Upper lobe of left lung (tissue), 6 donors: ENCODE measurements at regions not wholly inside any gene's neighbourhood (a gene's known extent, or its start where the extent isn't known, plus 50 kb on each side); places are given as distances from the start of the nearest gene placed in this dataset.

Experiments
- ATAC-seq, 2 donors: fragments of 200-7000 bp; cut with Tn5 transposase; one replicate each; pipeline ENCODE4 v1.9.1; 2022; ENCODE audit warnings: mild to moderate bottlenecking in 2 of 2, moderate library complexity in 2 of 2; ENCODE audit not compliant: low FRiP score in 2 of 2
- DNase-seq, 2 donors: peaks; one replicate each; pipeline ENCODE4 v3.0.0-alpha.2; 2019 to 2020
- H3K27ac ChIP-seq, 4 donors: fragments of 200-600 bp; sonication (generic); one replicate each; pipeline ENCODE4 v1.5.1; 2016 to 2019
- H3K27me3 ChIP-seq, 4 donors: fragments of 200-600 bp; sonication (generic); one replicate each; pipeline ENCODE4 v1.5.1; 2017 to 2019
- H3K36me3 ChIP-seq, 4 donors: fragments of 200-600 bp; sonication (generic); one replicate each; pipeline ENCODE4 v1.5.1; 2016 to 2019
- H3K4me1 ChIP-seq, 4 donors: fragments of 200-600 bp; sonication (generic); one replicate each; pipeline ENCODE4 v1.5.1; 2018 to 2019
- H3K4me3 ChIP-seq, 4 donors: fragments of 200-600 bp; sonication (generic); one replicate each; pipeline ENCODE4 v1.5.1; 2017 to 2019; ENCODE audit warnings: mild to moderate bottlenecking in 2 of 4, moderate library complexity in 1 of 4
- H3K9me3 ChIP-seq, 4 donors: fragments of 200-600 bp; sonication (generic); one replicate each; pipeline ENCODE4 v1.5.1; 2018 to 2019
- CTCF ChIP-seq, 6 experiments: fragments of 450-650 bp in 4 of 6; fragments of 200-600 bp in 2 of 6; sonication (generic) in 2 of 6; IDR thresholded peaks; one replicate each; pipeline ENCODE4 v1.5.1; 2016 to 2019; ENCODE audit warnings: antibody characterized with exemption in 6 of 6
- EP300 ChIP-seq, 4 donors: sonication (generic); formaldehyde crosslinking; IDR thresholded peaks; one replicate each; pipeline ENCODE4 v1.5.1; 2017; ENCODE audit warnings: antibody characterized with exemption in 4 of 4, control low read depth in 2 of 4
- POLR2A ChIP-seq, 4 donors: fragments of 450-650 bp; IDR thresholded peaks; one replicate each; pipeline ENCODE4 v1.5.1; 2016 to 2017; ENCODE audit warnings: antibody characterized with exemption in 4 of 4, mild to moderate bottlenecking in 2 of 4
- POLR2AphosphoS5 ChIP-seq, 2 donors: sonication (generic); formaldehyde crosslinking; IDR thresholded peaks; one replicate each; pipeline ENCODE4 v1.5.1; 2017; ENCODE audit warnings: antibody characterized with exemption in 2 of 2
- WGBS, 2 donors: methylation state at CpG; one replicate each; pipeline ENCODE4 v1.1.5; 2017 to 2018; 5-methylcytosine and 5-hydroxymethylcytosine counted together
- donor health status: DM: no; HTN: no; CAD: no; lungs with moderate emphysema.
- donor health status: DM: no; HTN: yes; CAD: no; lungs with severe emphysema.

GRCh38 chr12:19032826-19033225 lies 96.7 kb upstream of the PLEKHA5 start:
- Histone ChIP-seq H3K4me1 (peaks cover 0 to 22% (median 15%) of the 10 kb centered on the region in 4 donors), H3K9me3 (peaks cover 0 to 8% (median 1%) of the 10 kb centered on the region in 4 donors), H3K27me3 (no peaks in the 10 kb centered on the region), H3K36me3 (no peaks in the 10 kb centered on the region), H3K27ac (no peak overlapping the region), H3K4me3 (no peak overlapping the region)
- no peak for DNase-seq
- ATAC-seq = no peak
- TF ChIP-seq CTCF (IDR thresholded peaks at IDR 0.05) (no peak), EP300 (IDR thresholded peaks at IDR 0.05) (no peak), POLR2AphosphoS5 (IDR thresholded peaks at IDR 0.05) (no peak), POLR2A (IDR thresholded peaks at IDR 0.05) (no peak)
- WGBS, 2 donors = 89 to 93% methylated on average over 5 of the region's 5 CpGs

GRCh38 chr12:19033244-19033643 lies 96.3 kb upstream of the PLEKHA5 start:
- no peak for TF ChIP-seq CTCF (IDR thresholded peaks at IDR 0.05)
- TF ChIP-seq POLR2A (IDR thresholded peaks at IDR 0.05) = no peak
- no peak for TF ChIP-seq POLR2AphosphoS5 (IDR thresholded peaks at IDR 0.05)
- no peak for TF ChIP-seq EP300 (IDR thresholded peaks at IDR 0.05)
- Histone ChIP-seq H3K9me3 (peaks cover 0 to 8% (median 1%) of the 10 kb centered on the region in 4 donors), H3K27me3 (no peaks in the 10 kb centered on the region), H3K36me3 (no peaks in the 10 kb centered on the region), H3K27ac (no peak overlapping the region), H3K4me3 (no peak overlapping the region), H3K4me1 (peaks cover 0 to 24% (median 16%) of the 10 kb centered on the region in 4 donors)
- 90 to 96% methylated on average over 2 of the region's 2 CpGs for WGBS, 2 donors
- ATAC-seq (no peak), DNase-seq (no peak)

DNA sequence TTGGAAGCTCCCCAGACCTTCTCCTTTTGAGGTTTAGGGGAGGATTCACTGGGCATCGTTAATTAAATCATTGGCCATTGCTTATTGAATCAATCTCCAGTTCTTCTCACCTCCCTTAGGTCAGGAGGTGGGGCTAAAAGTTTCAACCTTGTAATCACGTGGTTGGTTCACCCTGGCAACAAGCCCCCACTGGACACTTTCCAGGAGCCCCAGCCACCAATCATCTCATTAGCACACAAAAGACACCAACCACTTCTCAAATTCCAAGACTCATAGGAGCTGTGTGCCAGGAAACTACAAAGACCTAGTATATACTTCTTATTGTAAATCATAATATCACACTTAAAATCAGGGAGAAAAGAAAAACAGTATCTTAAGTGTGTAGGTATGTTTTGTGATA lies 94.6 kb upstream of the PLEKHA5 start:
- TF ChIP-seq CTCF (IDR thresholded peaks at IDR 0.05) (no peak), EP300 (IDR thresholded peaks at IDR 0.05) (no peak)
- Histone ChIP-seq H3K27ac (no peak overlapping the region), H3K4me1 (peaks cover 0 to 33% (median 20%) of the 10 kb centered on the region in 4 donors), H3K9me3 (peaks cover 0 to 8% (median 1%) of the 10 kb centered on the region in 4 donors), H3K4me3 (no peak overlapping the region), H3K36me3 (no peaks in the 10 kb centered on the region), H3K27me3 (no peaks in the 10 kb centered on the region)
- DNase-seq (no peak), ATAC-seq (no peak)
- 64 to 70% methylated on average over 2 of the region's 2 CpGs for WGBS, 2 donors

DNA sequence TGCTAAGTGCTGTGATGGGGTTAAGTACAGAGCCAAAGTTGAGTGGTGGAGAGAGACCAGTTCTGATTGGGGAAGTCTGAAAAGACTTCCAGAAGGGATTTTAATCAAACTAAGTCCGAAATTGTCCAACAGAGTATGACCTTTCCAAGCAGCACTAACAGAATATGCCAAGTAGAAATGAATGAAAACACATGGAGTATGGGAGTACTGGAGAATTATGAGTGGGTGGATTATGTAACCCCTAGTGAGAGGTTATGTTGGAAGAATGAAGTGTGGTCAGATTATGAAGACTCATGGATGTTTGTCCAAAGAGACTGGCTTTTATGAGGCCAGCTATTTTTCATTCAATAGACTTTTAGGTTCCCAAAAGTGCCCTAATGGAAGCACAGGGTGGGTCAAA lies 94.0 kb upstream of the PLEKHA5 start:
- DNase-seq = no peak
- H3K27ac ChIP-seq = peak overlapping the region in 1 of 4 donors; percentile 37

GRCh38 chr12:19036673-19037357 lies 92.7 kb upstream of the PLEKHA5 start:
- TF ChIP-seq POLR2A (IDR thresholded peaks at IDR 0.05) = no peak
- peak in 1 of 2 donors; percentile 51 for TF ChIP-seq POLR2AphosphoS5 (IDR thresholded peaks at IDR 0.05)
- TF ChIP-seq EP300 (IDR thresholded peaks at IDR 0.05) = peak in 1 of 4 donors; percentile 70
- Histone ChIP-seq H3K9me3 (peaks cover 0 to 8% (median 1%) of the 10 kb centered on the region in 4 donors), H3K4me3 (peak overlapping the region in 1 of 4 donors; percentile 16), H3K27ac (peak overlapping the region in 3 of 4 donors; percentile 18 to 46 (median 37)), H3K27me3 (no peaks in the 10 kb centered on the region), H3K36me3 (no peaks in the 10 kb centered on the region), H3K4me1 (peaks cover 0 to 33% (median 20%) of the 10 kb centered on the region in 4 donors)
- ATAC-seq = peak; percentile 56 to 88
- DNase-seq = peak in 1 of 2 donors; percentile 36
- 43 to 50% methylated on average over 6 of the region's 6 CpGs for WGBS, 2 donors

More for the DNA sequence above, 94.0 kb upstream of the PLEKHA5 start:
- TF ChIP-seq EP300 (IDR thresholded peaks at IDR 0.05) (no peak), POLR2AphosphoS5 (IDR thresholded peaks at IDR 0.05) (peak in 1 of 2 donors; percentile 32)
- Histone ChIP-seq H3K4me1 (peaks cover 0 to 33% (median 20%) of the 10 kb centered on the region in 4 donors), H3K36me3 (no peaks in the 10 kb centered on the region), H3K9me3 (peaks cover 0 to 8% (median 1%) of the 10 kb centered on the region in 4 donors), H3K27me3 (no peaks in the 10 kb centered on the region), H3K4me3 (no peak overlapping the region)
- ATAC-seq = peak in 1 of 2 donors; percentile 75
- WGBS, 2 donors = 33 to 46% methylated on average over 1 of the region's 1 CpG
